ENCODE measurements at regions not wholly inside any gene's neighbourhood (a gene's known extent, or its start where the extent isn't known, plus 50 kb on each side); places are given as distances from the start of the nearest gene placed in this dataset.

DNA sequence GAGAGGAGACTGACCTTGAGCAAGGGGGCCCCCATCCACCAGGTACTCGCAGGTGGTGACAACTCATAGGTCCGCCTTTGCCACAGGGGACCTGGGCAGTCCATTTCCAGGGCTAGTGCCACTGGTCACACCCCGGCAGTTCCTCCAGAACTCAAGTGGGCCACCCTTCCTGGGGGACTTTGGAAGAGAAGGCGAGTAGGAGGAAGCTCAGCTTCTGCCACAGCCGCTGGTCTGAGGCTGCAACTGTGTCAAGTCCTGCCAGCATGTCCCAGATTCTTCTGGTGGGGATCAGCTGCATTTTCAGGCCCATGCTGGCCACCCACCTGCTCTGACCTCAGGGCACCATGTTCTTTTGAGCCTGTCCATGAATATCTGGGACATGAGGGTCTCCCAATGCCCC, 423.9 kb upstream of the MYT1L start:
- H3K79me2 ChIP-seq (ENCODE audit: control insufficient read depth, insufficient read depth, low read length), result no peaks in the 10 kb centered on the region
- H3K27ac ChIP-seq (ENCODE audit: low read length in 2 of 2), result no peak overlapping the region
- H3K27me3 ChIP-seq (replicated peaks in 1 of 4; ENCODE audit: control extremely low read depth in 1 of 4, control insufficient read depth in 3 of 4, insufficient read depth in 4 of 4, low read length in 3 of 4), result no peaks in the 10 kb centered on the region
- POLR2A ChIA-PET, result no interaction called here
- H4K20me1 ChIP-seq (ENCODE audit: control insufficient read depth, insufficient read depth, low read length, poor library complexity, severe bottlenecking), result no peaks in the 10 kb centered on the region
- DNase-seq, result no peak
- H3K4me3 Mint-ChIP-seq, result no peak overlapping the region
- no peaks in the 10 kb centered on the region for H3K27me3 Mint-ChIP-seq
- no peaks in the 10 kb centered on the region for H3K36me3 ChIP-seq (replicated peaks in 1 of 2; ENCODE audit: control extremely low read depth in 1 of 2, control insufficient read depth in 1 of 2, extremely low read depth in 1 of 2, insufficient read depth in 2 of 2, low read length in 1 of 2)
- H3K27ac Mint-ChIP-seq, result no peak overlapping the region
- H3K4me2 ChIP-seq (replicated peaks; ENCODE audit: low read depth, low read length, poor library complexity, severe bottlenecking), result no peak overlapping the region
- H2AFZ ChIP-seq (ENCODE audit: insufficient read depth, low read depth, low read length, poor library complexity, severe bottlenecking), result no peak overlapping the region
- H3K9me3 Mint-ChIP-seq (ENCODE audit: insufficient read depth), result peaks cover 4% of the 10 kb centered on the region
- H3K4me3 ChIP-seq (ENCODE audit: control extremely low read depth in 1 of 5, extremely low read depth in 1 of 5, insufficient read depth in 1 of 5, low read depth in 2 of 5, low read length in 4 of 5), result no peak overlapping the region
- ATAC-seq (ENCODE audit: low read depth), result no peak
- H3K9me3 ChIP-seq (ENCODE audit: control extremely low read depth in 1 of 3, control insufficient read depth in 2 of 3, insufficient read depth in 1 of 3, low read length in 2 of 3), result peaks cover 0 to 46% (median 7%) of the 10 kb centered on the region in 3 donors
- no peaks in the 10 kb centered on the region for H3K4me1 Mint-ChIP-seq
- CTCF ChIA-PET, result no interaction called here
- H3K4me1 ChIP-seq (ENCODE audit: control insufficient read depth in 2 of 2, insufficient read depth in 2 of 2, low read length in 2 of 2), result no peaks in the 10 kb centered on the region
- 79% methylated on average over 5 of the region's 5 CpGs for WGBS (ENCODE audit: insufficient coverage)
- no peak overlapping the region for H3K9ac ChIP-seq (ENCODE audit: low read length)
- intact Hi-C loops (cut with micrococcal nuclease), result no loop called here
- no peak for TF ChIP-seq EZH2 (IDR thresholded peaks at IDR 0.05; ENCODE audit: borderline replicate concordance, insufficient read depth, low read depth, low read length, poor library complexity, severe bottlenecking)
- TF ChIP-seq, protein P1, sequence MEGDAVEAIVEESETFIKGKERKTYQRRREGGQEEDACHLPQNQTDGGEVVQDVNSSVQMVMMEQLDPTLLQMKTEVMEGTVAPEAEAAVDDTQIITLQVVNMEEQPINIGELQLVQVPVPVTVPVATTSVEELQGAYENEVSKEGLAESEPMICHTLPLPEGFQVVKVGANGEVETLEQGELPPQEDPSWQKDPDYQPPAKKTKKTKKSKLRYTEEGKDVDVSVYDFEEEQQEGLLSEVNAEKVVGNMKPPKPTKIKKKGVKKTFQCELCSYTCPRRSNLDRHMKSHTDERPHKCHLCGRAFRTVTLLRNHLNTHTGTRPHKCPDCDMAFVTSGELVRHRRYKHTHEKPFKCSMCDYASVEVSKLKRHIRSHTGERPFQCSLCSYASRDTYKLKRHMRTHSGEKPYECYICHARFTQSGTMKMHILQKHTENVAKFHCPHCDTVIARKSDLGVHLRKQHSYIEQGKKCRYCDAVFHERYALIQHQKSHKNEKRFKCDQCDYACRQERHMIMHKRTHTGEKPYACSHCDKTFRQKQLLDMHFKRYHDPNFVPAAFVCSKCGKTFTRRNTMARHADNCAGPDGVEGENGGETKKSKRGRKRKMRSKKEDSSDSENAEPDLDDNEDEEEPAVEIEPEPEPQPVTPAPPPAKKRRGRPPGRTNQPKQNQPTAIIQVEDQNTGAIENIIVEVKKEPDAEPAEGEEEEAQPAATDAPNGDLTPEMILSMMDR (IDR thresholded peaks at IDR 0.05), result no peak

DNA sequence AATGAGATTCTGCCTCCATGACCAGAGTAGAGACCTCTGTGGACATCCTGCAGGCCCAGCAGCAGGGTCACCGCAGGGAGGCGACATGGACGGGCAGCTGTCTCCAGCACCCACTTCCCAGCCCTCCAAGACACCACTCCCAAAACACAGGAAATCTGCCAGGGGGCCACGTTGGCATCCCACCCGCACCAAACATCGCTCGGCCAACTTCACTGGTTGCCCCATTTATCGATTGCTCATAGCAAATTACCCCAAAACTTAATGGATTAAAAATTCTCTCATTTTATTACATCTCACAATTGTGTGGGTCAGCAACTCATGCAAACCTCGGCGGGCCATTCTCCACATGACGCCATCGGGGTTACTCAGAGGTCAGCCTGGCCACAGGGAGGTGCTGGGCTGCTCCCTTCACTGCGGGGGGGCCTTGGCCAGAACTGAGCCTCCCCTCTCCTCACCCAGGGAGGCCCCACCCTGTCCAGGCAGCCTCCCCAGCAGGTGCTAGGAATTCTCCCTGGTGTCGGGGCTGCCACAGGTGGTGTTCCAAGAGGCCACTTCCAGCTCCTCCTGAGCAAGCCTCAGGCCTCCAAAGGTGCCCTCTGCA, 420.7 kb upstream of the MYT1L start:
- no peaks in the 10 kb centered on the region for H3K36me3 ChIP-seq (replicated peaks in 1 of 2; ENCODE audit: control extremely low read depth in 1 of 2, control insufficient read depth in 1 of 2, extremely low read depth in 1 of 2, insufficient read depth in 2 of 2, low read length in 1 of 2)
- H3K9me3 ChIP-seq (ENCODE audit: control extremely low read depth in 1 of 3, control insufficient read depth in 2 of 3, insufficient read depth in 1 of 3, low read length in 2 of 3), result peaks cover 0 to 43% (median 7%) of the 10 kb centered on the region in 3 donors
- H3K4me1 ChIP-seq (ENCODE audit: control insufficient read depth in 2 of 2, insufficient read depth in 2 of 2, low read length in 2 of 2), result no peaks in the 10 kb centered on the region
- no peak for TF ChIP-seq EZH2 (IDR thresholded peaks at IDR 0.05; ENCODE audit: borderline replicate concordance, insufficient read depth, low read depth, low read length, poor library complexity, severe bottlenecking)
- TF ChIP-seq, protein P1 (IDR thresholded peaks at IDR 0.05), result no peak
- 97% methylated on average over 14 of the region's 14 CpGs for WGBS (ENCODE audit: insufficient coverage)
- ATAC-seq (ENCODE audit: low read depth) (no peak), DNase-seq (no peak)
- H3K27ac ChIP-seq (ENCODE audit: low read length in 2 of 2), result no peak overlapping the region
- H3K27me3 ChIP-seq (replicated peaks in 1 of 4; ENCODE audit: control extremely low read depth in 1 of 4, control insufficient read depth in 3 of 4, insufficient read depth in 4 of 4, low read length in 3 of 4), result peaks cover 0 to 3% (median 0%) of the 10 kb centered on the region in 4 experiments
- no peak overlapping the region for H3K9ac ChIP-seq (ENCODE audit: low read length)
- Mint-ChIP-seq H3K4me1 (no peaks in the 10 kb centered on the region), H3K9me3 (ENCODE audit: insufficient read depth) (peaks cover 4% of the 10 kb centered on the region), H3K27me3 (no peaks in the 10 kb centered on the region), H3K27ac (no peak overlapping the region), H3K4me3 (no peak overlapping the region)
- ChIA-PET POLR2A (no interaction called here), CTCF (no interaction called here)
- no peak overlapping the region for H3K4me2 ChIP-seq (replicated peaks; ENCODE audit: low read depth, low read length, poor library complexity, severe bottlenecking)
- intact Hi-C loops (cut with micrococcal nuclease), result no loop called here
- no peak overlapping the region for H2AFZ ChIP-seq (ENCODE audit: insufficient read depth, low read depth, low read length, poor library complexity, severe bottlenecking)
- H4K20me1 ChIP-seq (ENCODE audit: control insufficient read depth, insufficient read depth, low read length, poor library complexity, severe bottlenecking), result no peaks in the 10 kb centered on the region
- H3K79me2 ChIP-seq (ENCODE audit: control insufficient read depth, insufficient read depth, low read length), result no peaks in the 10 kb centered on the region
- no peak overlapping the region for H3K4me3 ChIP-seq (ENCODE audit: control extremely low read depth in 1 of 5, extremely low read depth in 1 of 5, insufficient read depth in 1 of 5, low read depth in 2 of 5, low read length in 4 of 5)
